SK-N-SH (cell line): ENCODE measurements at regions not wholly inside any gene's neighbourhood (a gene's known extent, or its start where the extent isn't known, plus 50 kb on each side); places are given as distances from the start of the nearest gene placed in this dataset.

Experiments
- CTCF ChIA-PET: fragments of 300-600, 350-600 bp; formaldehyde crosslinking; extraction: SDS; loops from one replicate; lab custom pipeline; 2021; lab: Yijun Ruan, JAX
- POLR2A ChIA-PET: fragments of 350-600 bp; sonication (Branson Sonifier 250); formaldehyde crosslinking; extraction: SDS; loops from one replicate; lab custom pipeline; 2020; ENCODE audit warnings: antibody characterized with exemption, inconsistent platforms; lab: Yijun Ruan, JAX
- DNase-seq: peaks from one replicate; pipeline ENCODE4 v3.0.0; 2012
- H2AFZ ChIP-seq: fragments of 200-600 bp; sonication (generic); 2 replicates; pipeline ENCODE4 v1.8.1; 2016; ENCODE audit warnings: antibody characterized with exemption, mild to moderate bottlenecking, low read depth
- H3F3A ChIP-seq: fragments of 200-600 bp; sonication (generic); replicated peaks from 2 replicates; pipeline ENCODE3; 2016; ENCODE audit warnings: antibody characterized with exemption, mild to moderate bottlenecking; ENCODE audit not compliant: insufficient read depth
- H3K27ac ChIP-seq, 2 experiments: fragments of 200-500 bp in 1 of 2; fragments of 200-600 bp in 1 of 2; sonication (Bioruptor generic) in 1 of 2; sonication (generic), shearing (Covaris generic) in 1 of 2; 2 replicates each; pipeline versions ENCODE4 v1.5.1 to v1.6.1; 2014 to 2016; ENCODE audit warnings: low read depth in 2 of 2, inconsistent platforms in 1 of 2, low read length in 1 of 2, mild to moderate bottlenecking in 1 of 2, mixed read lengths in 1 of 2
- H3K27me3 ChIP-seq: fragments of 200-600 bp; sonication (generic), shearing (Covaris generic); 2 replicates; pipeline ENCODE4 v1.6.1; 2016; ENCODE audit warnings: mixed run types; ENCODE audit not compliant: insufficient read depth
- H3K36me3 ChIP-seq, 2 experiments: fragments of 200-500 bp in 1 of 2; fragments of 200-600 bp in 1 of 2; sonication (Bioruptor generic) in 1 of 2; sonication (generic) in 1 of 2; replicated peaks in 1 of 2; 2 replicates each; pipeline versions ENCODE3 to v1.5.1; 2014 to 2016; ENCODE audit warnings: low read length in 1 of 2, mild to moderate bottlenecking in 1 of 2; ENCODE audit not compliant: insufficient read depth in 2 of 2, control insufficient read depth in 1 of 2
- H3K4me1 ChIP-seq, 2 experiments: fragments of 200-500 bp in 1 of 2; fragments of 200-600 bp in 1 of 2; sonication (Bioruptor generic) in 1 of 2; sonication (generic), shearing (Covaris generic) in 1 of 2; 2 replicates each; pipeline versions ENCODE4 v1.5.1 to v1.6.1; 2014 to 2016; ENCODE audit warnings: low read depth in 1 of 2, low read length in 1 of 2, mixed run types in 1 of 2; ENCODE audit not compliant: insufficient read depth in 2 of 2, control insufficient read depth in 1 of 2
- H3K4me2 ChIP-seq: fragments of 200-600 bp; sonication (generic), shearing (Covaris generic); 2 replicates; pipeline ENCODE4 v1.6.1; 2017; ENCODE audit warnings: mixed run types
- H3K4me3 ChIP-seq, 2 experiments: fragments of 200-500 bp in 1 of 2; fragments of 200-600 bp in 1 of 2; sonication (Bioruptor generic) in 1 of 2; sonication (generic), shearing (Covaris generic) in 1 of 2; 2 replicates each; pipeline versions ENCODE4 v1.5.1 to v1.8.1; 2014 to 2016; ENCODE audit warnings: low read depth in 2 of 2, inconsistent platforms in 1 of 2, low read length in 1 of 2, mild to moderate bottlenecking in 1 of 2, mixed read lengths in 1 of 2, moderate library complexity in 1 of 2
- H3K79me2 ChIP-seq: fragments of 200-600 bp; sonication (generic); 2 replicates; pipeline ENCODE4 v1.8.1; 2017; ENCODE audit warnings: mild to moderate bottlenecking; ENCODE audit not compliant: insufficient read depth
- H3K9ac ChIP-seq: fragments of 200-600 bp; sonication (generic); 2 replicates; pipeline ENCODE4 v1.6.1; 2017; ENCODE audit warnings: mixed run types
- H3K9me2 ChIP-seq: fragments of 200-600 bp; sonication (generic); 2 replicates; pipeline ENCODE4 v1.6.1; 2017; ENCODE audit warnings: mixed run types
- H3K9me3 ChIP-seq: fragments of 200-600 bp; sonication (generic); 2 replicates; pipeline ENCODE4 v1.6.1; 2017; ENCODE audit warnings: mixed run types, mild to moderate bottlenecking, moderate library complexity
- H4K20me1 ChIP-seq: fragments of 200-600 bp; sonication (generic); 2 replicates; pipeline ENCODE4 v1.6.1; 2017; ENCODE audit warnings: mild to moderate bottlenecking, mixed run types; ENCODE audit not compliant: insufficient read depth
- FOSL2 ChIP-seq: IDR thresholded peaks from 2 replicates; pipeline ENCODE4 v1.4.0; 2012; ENCODE audit warnings: low read depth, mild to moderate bottlenecking, moderate library complexity, borderline replicate concordance
- FOXJ3 ChIP-seq: sonication (generic); formaldehyde crosslinking; IDR thresholded peaks from 2 replicates; pipeline ENCODE4 v1.5.1; 2020; ENCODE audit warnings: mild to moderate bottlenecking, missing genetic modification reagents
- MAX ChIP-seq: IDR thresholded peaks from 2 replicates; pipeline ENCODE4 v1.4.0; 2012; ENCODE audit warnings: low read depth
- MEF2A ChIP-seq: IDR thresholded peaks from 2 replicates; pipeline ENCODE4 v1.4.0; 2012; ENCODE audit warnings: low read depth, borderline replicate concordance
- RCOR1 ChIP-seq: fragments of 150-350 bp; IDR thresholded peaks from 2 replicates; pipeline ENCODE4 v1.6.1; 2017; ENCODE audit warnings: antibody characterized with exemption, low read length
- RFX5 ChIP-seq: IDR thresholded peaks from 2 replicates; pipeline ENCODE4 v1.6.1; 2012; ENCODE audit warnings: mild to moderate bottlenecking, improper control_type of control experiment, low read length
- RXRA ChIP-seq: IDR thresholded peaks from 2 replicates; pipeline ENCODE4 v1.4.0; 2012; ENCODE audit warnings: low read depth, mild to moderate bottlenecking, borderline replicate concordance
- SMC3 ChIP-seq: IDR thresholded peaks from 2 replicates; pipeline ENCODE4 v1.6.1; 2012; ENCODE audit warnings: low read depth, low read length, improper control_type of control experiment
- TAF1 ChIP-seq: IDR thresholded peaks from 2 replicates; pipeline ENCODE4 v1.6.1; 2012; ENCODE audit warnings: low read depth, mild to moderate bottlenecking, low read length, moderate library complexity, borderline replicate concordance
- TEAD4 ChIP-seq: IDR thresholded peaks from 2 replicates; pipeline ENCODE4 v1.4.0; 2012; ENCODE audit warnings: mild to moderate bottlenecking, borderline replicate concordance; ENCODE audit not compliant: insufficient read depth
- USF1 ChIP-seq: IDR thresholded peaks from 2 replicates; pipeline ENCODE4 v1.4.0; 2012; ENCODE audit warnings: low read depth, borderline replicate concordance
- WGBS: methylation state at CpG from one replicate; pipeline ENCODE4 v1.1.6; 2017; ENCODE audit warnings: low lambda C conversion rate; 5-methylcytosine and 5-hydroxymethylcytosine counted together
- TF ChIP-seq, protein P1 (sequence below): IDR thresholded peaks from 2 replicates; pipeline ENCODE4 v1.6.1; 2012; ENCODE audit warnings: mild to moderate bottlenecking, low read depth, low read length, moderate library complexity

DNA sequence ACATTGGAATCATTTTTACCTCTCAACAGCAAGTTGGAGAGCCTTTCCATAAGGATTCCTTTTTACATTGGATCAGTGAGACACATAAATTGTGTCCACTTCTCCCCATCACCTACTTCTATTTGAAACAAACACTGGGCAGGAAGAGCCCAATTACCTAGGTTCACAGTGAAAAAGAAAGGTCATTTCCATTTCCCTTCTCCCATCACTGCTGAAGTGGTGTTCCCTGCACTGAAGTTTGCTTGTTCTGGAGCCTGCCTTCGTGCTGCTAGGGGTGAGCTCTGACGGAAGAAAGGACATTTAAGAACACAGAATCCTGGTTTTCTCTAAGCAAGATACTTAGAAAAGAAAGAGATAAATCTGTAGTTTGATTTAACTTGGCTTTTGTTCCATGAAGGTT is 123.8 kb upstream of the ZBTB20 start (continued):
- TF ChIP-seq USF1: no peak
- no peak for TF ChIP-seq MEF2A

DNA sequence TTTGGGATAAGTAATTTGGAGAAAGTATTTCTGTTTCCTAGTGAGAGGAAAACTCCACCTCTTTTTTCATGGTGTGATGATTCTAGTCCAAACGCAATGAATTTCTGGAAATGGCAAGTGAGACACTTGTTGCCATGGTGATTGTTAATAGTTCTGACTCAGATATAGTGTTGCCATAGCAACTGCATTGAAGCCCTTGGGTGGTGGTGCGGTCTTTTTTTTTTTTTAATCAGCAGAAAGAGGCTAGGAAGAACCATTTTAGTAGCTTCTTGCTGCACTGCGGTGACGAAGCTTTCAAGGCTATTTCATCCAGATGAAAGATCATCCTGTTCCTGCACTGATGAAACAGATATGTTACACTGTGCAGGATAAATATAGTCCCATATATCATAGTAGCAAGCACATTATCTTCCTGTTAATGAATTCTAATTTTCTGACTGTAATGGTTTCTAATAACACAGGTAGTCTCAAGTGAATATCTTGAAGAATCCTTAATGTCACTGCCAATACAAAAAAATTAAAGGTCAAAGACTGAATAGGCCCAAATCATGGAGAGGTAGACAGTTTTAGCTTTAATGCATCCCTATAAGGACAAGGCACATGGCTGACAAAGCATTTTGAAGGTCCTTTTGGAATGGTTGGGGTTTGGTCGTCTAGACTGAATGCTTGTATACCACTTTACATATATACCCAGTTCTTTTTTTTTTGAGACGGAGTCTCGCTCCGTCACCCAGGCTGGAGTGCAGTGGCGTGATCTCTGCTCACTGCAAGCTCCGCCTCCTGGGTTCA is 125.1 kb upstream of the ZBTB20 start:
- no peaks in the 10 kb centered on the region for H3K27me3 ChIP-seq
- peak; percentile 22 for DNase-seq
- POLR2A ChIA-PET: no interaction called here

More for the DNA sequence above, 125.1 kb upstream of the ZBTB20 start:
- 89% methylated on average over 10 of the region's 10 CpGs for WGBS
- H3K4me2 ChIP-seq: no peak overlapping the region
- CTCF ChIA-PET: no interaction called here
- no peak overlapping the region for H3K9ac ChIP-seq
- no peak overlapping the region for H2AFZ ChIP-seq
- no peaks in the 10 kb centered on the region for H3K36me3 ChIP-seq
- H4K20me1 ChIP-seq: no peaks in the 10 kb centered on the region
- no peak overlapping the region for H3K4me3 ChIP-seq
- H3K79me2 ChIP-seq: no peaks in the 10 kb centered on the region
- H3K9me3 ChIP-seq: no peaks in the 10 kb centered on the region
- H3K27ac ChIP-seq: peak overlapping the region in 1 of 2 experiments; percentile 7; a peak in 1 of 4 replicates
- H3K4me1 ChIP-seq: no peaks in the 10 kb centered on the region
- TF ChIP-seq FOXJ3 (CRISPR knock-in tag) (no peak), MEF2A (no peak), RCOR1 (no peak), MAX (no peak), FOSL2 (0 out of 2 replicates have a peak, but pooled peaks have one; percentile 11), RFX5 (peak; percentile 71), TEAD4 (no peak), TAF1 (no peak), SMC3 (no peak), RXRA (no peak)
- TF ChIP-seq, protein P1, sequence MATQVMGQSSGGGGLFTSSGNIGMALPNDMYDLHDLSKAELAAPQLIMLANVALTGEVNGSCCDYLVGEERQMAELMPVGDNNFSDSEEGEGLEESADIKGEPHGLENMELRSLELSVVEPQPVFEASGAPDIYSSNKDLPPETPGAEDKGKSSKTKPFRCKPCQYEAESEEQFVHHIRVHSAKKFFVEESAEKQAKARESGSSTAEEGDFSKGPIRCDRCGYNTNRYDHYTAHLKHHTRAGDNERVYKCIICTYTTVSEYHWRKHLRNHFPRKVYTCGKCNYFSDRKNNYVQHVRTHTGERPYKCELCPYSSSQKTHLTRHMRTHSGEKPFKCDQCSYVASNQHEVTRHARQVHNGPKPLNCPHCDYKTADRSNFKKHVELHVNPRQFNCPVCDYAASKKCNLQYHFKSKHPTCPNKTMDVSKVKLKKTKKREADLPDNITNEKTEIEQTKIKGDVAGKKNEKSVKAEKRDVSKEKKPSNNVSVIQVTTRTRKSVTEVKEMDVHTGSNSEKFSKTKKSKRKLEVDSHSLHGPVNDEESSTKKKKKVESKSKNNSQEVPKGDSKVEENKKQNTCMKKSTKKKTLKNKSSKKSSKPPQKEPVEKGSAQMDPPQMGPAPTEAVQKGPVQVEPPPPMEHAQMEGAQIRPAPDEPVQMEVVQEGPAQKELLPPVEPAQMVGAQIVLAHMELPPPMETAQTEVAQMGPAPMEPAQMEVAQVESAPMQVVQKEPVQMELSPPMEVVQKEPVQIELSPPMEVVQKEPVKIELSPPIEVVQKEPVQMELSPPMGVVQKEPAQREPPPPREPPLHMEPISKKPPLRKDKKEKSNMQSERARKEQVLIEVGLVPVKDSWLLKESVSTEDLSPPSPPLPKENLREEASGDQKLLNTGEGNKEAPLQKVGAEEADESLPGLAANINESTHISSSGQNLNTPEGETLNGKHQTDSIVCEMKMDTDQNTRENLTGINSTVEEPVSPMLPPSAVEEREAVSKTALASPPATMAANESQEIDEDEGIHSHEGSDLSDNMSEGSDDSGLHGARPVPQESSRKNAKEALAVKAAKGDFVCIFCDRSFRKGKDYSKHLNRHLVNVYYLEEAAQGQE: no peak
- H3F3A ChIP-seq: no peaks in the 10 kb centered on the region
- H3K9me2 ChIP-seq: no peaks in the 10 kb centered on the region
